WTC11 (cell line): ENCODE measurements at regions not wholly inside any gene's neighbourhood (a gene's known extent, or its start where the extent isn't known, plus 50 kb on each side); places are given as distances from the start of the nearest gene placed in this dataset.

Experiments used
- ATAC-seq: fragments of 200-7000 bp; cut with Tn5 transposase; 2 replicates; pipeline ENCODE4 v1.10.0; 2021; ENCODE audit warnings: mild to moderate bottlenecking, moderate library complexity
- CTCF ChIA-PET: fragments of 300-600 bp; sonication (Branson Sonifier 250); formaldehyde crosslinking; loops from one replicate; lab custom pipeline; 2021; ENCODE audit warnings: antibody characterized with exemption; lab: Charles Lee
- POLR2A ChIA-PET: fragments of 350-600 bp; sonication (Branson Sonifier 250); formaldehyde crosslinking; loops from one replicate; lab custom pipeline; 2021; ENCODE audit warnings: antibody characterized with exemption; lab: Charles Lee
- DNase-seq: peaks from one replicate; pipeline ENCODE4 v3.0.0; 2021; ENCODE audit warnings: low spot score
- H3K27ac Mint-ChIP-seq: 2 replicates; pipeline ENCODE4 v1.8.0; 2021; ENCODE audit warnings: mixed read lengths
- H3K27me3 Mint-ChIP-seq: 2 replicates; pipeline ENCODE4 v1.8.0; 2021; ENCODE audit warnings: low read depth, mild to moderate bottlenecking, moderate library complexity, mixed read lengths
- H3K36me3 Mint-ChIP-seq: 2 replicates; pipeline ENCODE4 v1.8.0; 2021; ENCODE audit warnings: mixed read lengths
- H3K4me1 Mint-ChIP-seq: 2 replicates; pipeline ENCODE4 v1.8.0; 2022; ENCODE audit warnings: mixed read lengths
- H3K4me3 Mint-ChIP-seq: 2 replicates; pipeline ENCODE4 v1.8.0; 2021; ENCODE audit warnings: mild to moderate bottlenecking, moderate library complexity, mixed read lengths
- H3K9me3 Mint-ChIP-seq: 2 replicates; pipeline ENCODE4 v1.8.0; 2021; ENCODE audit warnings: mixed read lengths
- CREB1 ChIP-seq: sonication (generic); formaldehyde crosslinking; IDR thresholded peaks from 2 replicates; pipeline ENCODE4 v1.8.0; 2023; ENCODE audit warnings: mild to moderate bottlenecking, missing genetic modification reagents
- ELF4 ChIP-seq: sonication (generic); formaldehyde crosslinking; IDR thresholded peaks from 2 replicates; pipeline ENCODE4 v1.8.1; 2022; ENCODE audit warnings: low read depth, mild to moderate bottlenecking, moderate library complexity, missing genetic modification reagents
- FOXJ3 ChIP-seq: sonication (generic); formaldehyde crosslinking; IDR thresholded peaks from 2 replicates; pipeline ENCODE4 v1.9.0; 2021; ENCODE audit warnings: missing genetic modification reagents, mild to moderate bottlenecking, borderline replicate concordance
- FOXP1 ChIP-seq: sonication (generic); formaldehyde crosslinking; IDR thresholded peaks from 2 replicates; pipeline ENCODE4 v1.8.0; 2022; ENCODE audit warnings: missing genetic modification reagents, mild to moderate bottlenecking, moderate library complexity, borderline replicate concordance
- GRHL2 ChIP-seq: fragments of 250-450 bp; sonication (Bioruptor Pico); IDR thresholded peaks from 2 replicates; pipeline ENCODE4 v1.8.0; 2022; ENCODE audit warnings: mild to moderate bottlenecking, moderate library complexity; ENCODE audit not compliant: insufficient replicate concordance, severe bottlenecking
- HMGA2 ChIP-seq: fragments of 250-450 bp; sonication (Bioruptor Pico); IDR thresholded peaks from 2 replicates; pipeline ENCODE4 v1.4.0; 2021; ENCODE audit warnings: mild to moderate bottlenecking, moderate library complexity
- NR2C2 ChIP-seq: sonication (generic); formaldehyde crosslinking; IDR thresholded peaks from 2 replicates; pipeline ENCODE4 v1.8.0; 2022; ENCODE audit warnings: mild to moderate bottlenecking, missing genetic modification reagents
- NR3C1 ChIP-seq: sonication (generic); formaldehyde crosslinking; conservative IDR thresholded peaks from 2 replicates; pipeline ENCODE4 v1.8.1; 2023; ENCODE audit warnings: low read depth, mild to moderate bottlenecking, missing genetic modification reagents
- PRDM15 ChIP-seq: sonication (generic); formaldehyde crosslinking; IDR thresholded peaks from 2 replicates; pipeline ENCODE4 v1.8.0; 2022; ENCODE audit warnings: missing genetic modification reagents
- RORB ChIP-seq: fragments of 250-450 bp; sonication (Bioruptor Pico); IDR thresholded peaks from 2 replicates; pipeline ENCODE4 v1.9.0; 2021; ENCODE audit warnings: mild to moderate bottlenecking
- SMAD3 ChIP-seq: sonication (generic); formaldehyde crosslinking; IDR thresholded peaks from 2 replicates; pipeline ENCODE4 v1.8.0; 2022; ENCODE audit warnings: missing genetic modification reagents, mild to moderate bottlenecking, borderline replicate concordance
- TCF7 ChIP-seq: sonication (generic); formaldehyde crosslinking; IDR thresholded peaks from 2 replicates; pipeline ENCODE4 v1.8.0; 2022; ENCODE audit warnings: mild to moderate bottlenecking, low read depth, missing genetic modification reagents, moderate library complexity
- USF1 ChIP-seq: sonication (generic); formaldehyde crosslinking; IDR thresholded peaks from 2 replicates; pipeline ENCODE4 v1.8.0; 2022; ENCODE audit warnings: mild to moderate bottlenecking, missing genetic modification reagents
- USF2 ChIP-seq: sonication (generic); formaldehyde crosslinking; IDR thresholded peaks from 2 replicates; pipeline ENCODE4 v1.8.1; 2023; ENCODE audit warnings: mild to moderate bottlenecking, missing genetic modification reagents, moderate library complexity
- ZNF121 ChIP-seq: sonication (generic); formaldehyde crosslinking; IDR thresholded peaks from 2 replicates; pipeline ENCODE4 v1.8.0; 2023; ENCODE audit warnings: missing genetic modification reagents
- ZNF138 ChIP-seq: sonication (generic); formaldehyde crosslinking; conservative IDR thresholded peaks from 2 replicates; pipeline ENCODE4 v1.8.1; 2022; ENCODE audit warnings: mild to moderate bottlenecking, moderate library complexity, missing genetic modification reagents
- ZNF423 ChIP-seq: fragments of 250-450 bp; sonication (Bioruptor Pico); IDR thresholded peaks from 2 replicates; pipeline ENCODE4 v2.1.2; 2022; ENCODE audit warnings: mild to moderate bottlenecking, moderate library complexity
- TF ChIP-seq, protein P1 (sequence below): sonication (generic); formaldehyde crosslinking; IDR thresholded peaks from 2 replicates; pipeline ENCODE4 v1.8.1; 2023; ENCODE audit warnings: mild to moderate bottlenecking, missing genetic modification reagents
- TF ChIP-seq, protein P2 (sequence below): sonication (generic); formaldehyde crosslinking; IDR thresholded peaks from 2 replicates; pipeline ENCODE4 v1.8.1; 2023; ENCODE audit warnings: mild to moderate bottlenecking, missing genetic modification reagents

DNA sequence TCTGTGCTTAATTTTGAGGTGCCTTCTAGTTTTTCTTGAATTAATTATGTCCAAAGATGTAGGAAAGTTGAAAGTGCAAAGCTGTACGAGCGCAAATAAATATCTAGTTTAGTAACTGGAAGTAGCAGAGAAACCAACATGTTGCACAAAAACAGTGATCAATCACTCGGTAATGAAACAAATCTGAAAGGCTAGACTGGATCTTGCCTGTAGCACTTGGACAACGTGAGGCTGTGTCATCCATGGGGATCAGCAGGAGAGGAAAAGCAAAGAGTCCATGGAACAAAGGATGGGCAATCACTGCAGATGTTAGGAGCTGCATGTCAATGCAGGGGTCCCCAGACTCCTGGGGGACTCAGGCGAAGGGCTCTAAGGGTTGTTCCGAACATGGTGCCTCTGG is 424.2 kb downstream of the IRX1 start:
- H3K27ac Mint-ChIP-seq = no peak overlapping the region; the same call in 1 of the 2 replicates
- ChIA-PET POLR2A (no interaction called here), CTCF (interaction anchor here (1.0 kb wide), 1 partner anchor 276 kb away, joined by 4 read pairs; no protein-coding TSS in a partner anchor)
- H3K9me3 Mint-ChIP-seq = peaks cover 10% of the 10 kb centered on the region
- H3K36me3 Mint-ChIP-seq = peaks cover 7% of the 10 kb centered on the region
- TF ChIP-seq USF2 (no peak), FOXJ3 (CRISPR knock-in tag) (no peak), ZNF423 (CRISPR knock-in tag) (no peak), USF1 (CRISPR knock-in tag) (no peak)
- DNase-seq (no peak), ATAC-seq (no peak)
- H3K4me1 Mint-ChIP-seq = peaks cover 20% of the 10 kb centered on the region
- H3K4me3 Mint-ChIP-seq = no peak overlapping the region
- peaks cover 8% of the 10 kb centered on the region for H3K27me3 Mint-ChIP-seq

DNA sequence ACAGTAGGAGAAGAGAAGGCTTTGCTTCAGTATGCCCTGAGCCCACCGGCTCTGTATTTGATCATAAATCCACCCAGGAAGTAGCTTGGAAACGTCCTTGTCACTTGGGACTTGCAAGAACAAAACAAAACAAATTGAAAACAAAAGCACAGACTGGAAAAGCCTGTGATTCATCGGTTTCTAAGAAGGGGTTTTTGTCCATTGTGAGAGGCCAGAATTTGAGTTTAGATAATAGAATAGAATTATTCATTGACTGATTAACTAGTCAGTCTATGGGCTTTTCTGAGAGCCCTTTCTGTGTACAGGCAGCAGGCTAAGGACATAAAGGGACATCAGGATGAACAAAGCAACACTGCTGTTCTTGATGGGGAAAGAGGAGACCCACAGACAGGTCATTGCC is 424.8 kb downstream of the IRX1 start:
- Mint-ChIP-seq H3K27ac (no peak overlapping the region), H3K9me3 (peaks cover 10% of the 10 kb centered on the region), H3K36me3 (peaks cover 7% of the 10 kb centered on the region), H3K27me3 (peaks cover 8% of the 10 kb centered on the region), H3K4me1 (peaks cover 20% of the 10 kb centered on the region), H3K4me3 (no peak overlapping the region)
- no peak for ATAC-seq
- no peak for DNase-seq
- ChIA-PET POLR2A (no interaction called here), CTCF (interaction anchor here (1.0 kb wide), 1 partner anchor 275 kb away, joined by 4 read pairs; no protein-coding TSS in a partner anchor)
- no peak for TF ChIP-seq FOXP1
- TF ChIP-seq RORB (CRISPR knock-in tag) = no peak
- no peak for TF ChIP-seq NR3C1 (CRISPR knock-in tag)

DNA sequence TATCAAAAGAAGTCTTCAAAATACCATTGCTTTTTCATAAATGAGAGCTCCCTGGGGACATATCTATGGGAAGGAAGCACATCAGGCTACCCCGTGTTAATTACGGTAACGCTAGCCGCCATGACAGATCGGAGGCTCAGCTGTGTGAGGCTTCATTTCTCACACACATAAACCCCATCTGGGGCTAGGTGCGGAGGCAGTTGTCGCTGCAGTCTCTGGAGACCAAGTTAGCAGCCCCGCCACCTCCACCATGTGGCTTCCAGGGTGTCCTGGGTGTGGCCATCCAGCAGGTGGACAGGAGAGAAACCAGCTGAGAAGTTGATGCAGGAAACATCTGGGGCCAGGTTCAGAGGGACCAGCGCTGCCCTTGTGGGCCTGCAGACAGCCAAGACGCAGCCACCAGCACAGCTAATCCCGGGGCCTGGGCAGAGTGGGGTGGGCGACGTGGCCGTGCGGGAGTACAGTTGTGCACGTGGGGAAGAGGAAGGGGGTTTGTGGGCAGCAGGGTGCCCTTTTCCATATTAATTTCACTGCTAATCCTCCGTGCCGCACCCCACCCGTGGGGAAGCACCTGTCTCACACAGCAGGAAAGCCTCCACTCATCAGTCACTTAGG is 426.5 kb downstream of the IRX1 start:
- Mint-ChIP-seq H3K27ac (no peak overlapping the region), H3K9me3 (peaks cover 5% of the 10 kb centered on the region), H3K4me3 (no peak overlapping the region), H3K36me3 (peaks cover 7% of the 10 kb centered on the region), H3K4me1 (peaks cover 20% of the 10 kb centered on the region), H3K27me3 (peaks cover 8% of the 10 kb centered on the region)
- ATAC-seq (no peak), DNase-seq (no peak)
- ChIA-PET CTCF (no interaction called here), POLR2A (no interaction called here)
- TF ChIP-seq TCF7 (CRISPR knock-in tag) = no peak
- no peak for TF ChIP-seq GRHL2 (CRISPR knock-in tag)
- no peak for TF ChIP-seq CREB1

- H3K27ac Mint-ChIP-seq = no peak overlapping the region
- no peak for ATAC-seq
- ChIA-PET CTCF (no interaction called here), POLR2A (no interaction called here)
- H3K4me1 Mint-ChIP-seq = peaks cover 17% of the 10 kb centered on the region
- peaks cover 5% of the 10 kb centered on the region; the same call in 1 of the 2 replicates for H3K9me3 Mint-ChIP-seq
- peaks cover 8% of the 10 kb centered on the region for H3K27me3 Mint-ChIP-seq
- no peak for DNase-seq
- H3K36me3 Mint-ChIP-seq = peaks cover 7% of the 10 kb centered on the region
- no peak overlapping the region for H3K4me3 Mint-ChIP-seq
- TF ChIP-seq PRDM15 = no peak
- no peak for TF ChIP-seq SMAD3
- no peak for TF ChIP-seq ELF4
- no peak for TF ChIP-seq ZNF138 (CRISPR knock-in tag)
- no peak for TF ChIP-seq HMGA2 (CRISPR knock-in tag)
- no peak for TF ChIP-seq NR2C2 (CRISPR knock-in tag)
- TF ChIP-seq, protein P1, sequence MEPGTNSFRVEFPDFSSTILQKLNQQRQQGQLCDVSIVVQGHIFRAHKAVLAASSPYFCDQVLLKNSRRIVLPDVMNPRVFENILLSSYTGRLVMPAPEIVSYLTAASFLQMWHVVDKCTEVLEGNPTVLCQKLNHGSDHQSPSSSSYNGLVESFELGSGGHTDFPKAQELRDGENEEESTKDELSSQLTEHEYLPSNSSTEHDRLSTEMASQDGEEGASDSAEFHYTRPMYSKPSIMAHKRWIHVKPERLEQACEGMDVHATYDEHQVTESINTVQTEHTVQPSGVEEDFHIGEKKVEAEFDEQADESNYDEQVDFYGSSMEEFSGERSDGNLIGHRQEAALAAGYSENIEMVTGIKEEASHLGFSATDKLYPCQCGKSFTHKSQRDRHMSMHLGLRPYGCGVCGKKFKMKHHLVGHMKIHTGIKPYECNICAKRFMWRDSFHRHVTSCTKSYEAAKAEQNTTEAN = no peak
- TF ChIP-seq ZNF121 = no peak
- TF ChIP-seq, protein P2, sequence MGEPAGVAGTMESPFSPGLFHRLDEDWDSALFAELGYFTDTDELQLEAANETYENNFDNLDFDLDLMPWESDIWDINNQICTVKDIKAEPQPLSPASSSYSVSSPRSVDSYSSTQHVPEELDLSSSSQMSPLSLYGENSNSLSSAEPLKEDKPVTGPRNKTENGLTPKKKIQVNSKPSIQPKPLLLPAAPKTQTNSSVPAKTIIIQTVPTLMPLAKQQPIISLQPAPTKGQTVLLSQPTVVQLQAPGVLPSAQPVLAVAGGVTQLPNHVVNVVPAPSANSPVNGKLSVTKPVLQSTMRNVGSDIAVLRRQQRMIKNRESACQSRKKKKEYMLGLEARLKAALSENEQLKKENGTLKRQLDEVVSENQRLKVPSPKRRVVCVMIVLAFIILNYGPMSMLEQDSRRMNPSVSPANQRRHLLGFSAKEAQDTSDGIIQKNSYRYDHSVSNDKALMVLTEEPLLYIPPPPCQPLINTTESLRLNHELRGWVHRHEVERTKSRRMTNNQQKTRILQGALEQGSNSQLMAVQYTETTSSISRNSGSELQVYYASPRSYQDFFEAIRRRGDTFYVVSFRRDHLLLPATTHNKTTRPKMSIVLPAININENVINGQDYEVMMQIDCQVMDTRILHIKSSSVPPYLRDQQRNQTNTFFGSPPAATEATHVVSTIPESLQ = no peak
- TF ChIP-seq USF1 (CRISPR knock-in tag) = no peak
- no peak for TF ChIP-seq ZNF423 (CRISPR knock-in tag)
Observed at GRCh38 chr5:4023091-4023752, 427.6 kb downstream of the IRX1 start.
